GM19351 (cell line): ENCODE measurements at regions not wholly inside any gene's neighbourhood (a gene's known extent, or its start where the extent isn't known, plus 50 kb on each side); places are given as distances from the start of the nearest gene placed in this dataset.

Experiments used
- ATAC-seq: cut with Tn5 transposase; IDR thresholded peaks from one replicate; pipeline ENCODE4 v1.9.1; 2021; ENCODE audit warnings: mild to moderate bottlenecking, moderate library complexity; ENCODE audit not compliant: unreplicated experiment

DNA sequence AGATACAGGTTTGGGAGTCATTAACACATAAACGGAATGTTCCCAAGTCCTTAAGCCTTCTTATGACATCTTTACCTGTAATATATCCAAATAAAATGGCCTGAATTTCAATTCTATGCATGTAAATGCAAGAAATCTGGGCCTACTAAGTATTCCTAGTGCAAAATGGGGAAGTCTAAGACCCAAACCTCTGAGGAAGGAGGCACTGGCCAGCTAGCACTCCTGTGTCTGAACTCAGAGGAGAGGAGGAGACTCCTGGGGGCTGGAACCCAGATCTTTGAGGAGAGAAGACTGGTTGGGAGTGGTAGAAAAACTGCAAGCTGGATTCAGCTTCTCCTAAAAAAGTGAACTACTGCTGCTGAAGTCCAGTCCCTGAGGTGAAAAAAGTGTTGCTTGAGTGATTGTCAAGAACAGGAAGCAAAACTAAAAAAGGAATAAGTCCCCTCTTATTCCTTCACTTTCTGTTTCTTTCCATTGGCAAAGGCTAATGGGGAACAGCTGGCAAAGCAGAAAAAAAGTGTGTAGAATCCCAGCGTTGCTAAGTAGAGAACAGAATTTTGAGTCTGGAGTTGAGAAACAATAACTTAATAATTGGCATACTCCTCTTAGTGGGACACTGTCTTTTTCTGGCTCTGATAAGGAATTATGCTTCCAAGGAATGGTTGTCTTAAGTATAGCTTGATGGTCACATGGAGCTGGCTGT lies 54.8 kb upstream of the ATP2C1 start:
- ATAC-seq = no peak

DNA sequence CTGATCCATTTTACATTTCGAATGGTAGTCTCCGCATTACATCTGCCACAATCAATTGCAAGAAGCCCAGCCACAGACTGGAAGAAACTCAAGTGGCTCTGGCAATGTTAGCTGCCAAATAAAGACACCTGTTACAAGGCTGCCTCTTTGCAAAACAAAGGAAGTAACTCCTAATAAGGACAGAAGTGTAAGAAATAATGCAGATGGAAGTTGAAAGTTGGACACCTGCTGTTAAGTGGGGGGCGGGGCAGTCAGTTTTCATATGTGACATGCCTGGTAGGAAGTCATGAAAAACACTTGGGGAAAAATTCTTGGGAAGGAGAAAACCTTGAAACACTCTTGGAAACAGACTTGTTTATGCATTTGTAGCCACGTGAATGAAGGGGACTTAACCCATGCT lies 54.1 kb upstream of the ATP2C1 start:
- peak; percentile 67 for ATAC-seq

DNA sequence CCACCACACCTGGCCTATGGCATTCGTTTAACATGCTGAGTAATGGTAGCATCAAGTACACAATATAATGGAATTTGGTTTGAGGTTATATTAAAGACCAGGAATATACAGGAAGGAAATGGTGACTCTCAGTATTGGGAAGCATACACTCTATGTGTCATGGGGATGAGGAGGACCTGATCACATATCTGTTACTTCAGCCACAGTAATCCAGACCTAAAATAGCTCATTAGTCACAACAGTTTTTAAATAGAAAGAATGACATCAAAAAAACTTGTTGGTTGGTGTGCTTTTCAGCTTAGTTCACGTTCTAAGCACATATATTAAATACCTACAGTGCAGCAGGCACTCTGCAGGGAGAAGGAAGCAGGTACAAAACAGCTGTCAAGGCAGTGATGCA lies 52.5 kb upstream of the ATP2C1 start:
- no peak for ATAC-seq

DNA sequence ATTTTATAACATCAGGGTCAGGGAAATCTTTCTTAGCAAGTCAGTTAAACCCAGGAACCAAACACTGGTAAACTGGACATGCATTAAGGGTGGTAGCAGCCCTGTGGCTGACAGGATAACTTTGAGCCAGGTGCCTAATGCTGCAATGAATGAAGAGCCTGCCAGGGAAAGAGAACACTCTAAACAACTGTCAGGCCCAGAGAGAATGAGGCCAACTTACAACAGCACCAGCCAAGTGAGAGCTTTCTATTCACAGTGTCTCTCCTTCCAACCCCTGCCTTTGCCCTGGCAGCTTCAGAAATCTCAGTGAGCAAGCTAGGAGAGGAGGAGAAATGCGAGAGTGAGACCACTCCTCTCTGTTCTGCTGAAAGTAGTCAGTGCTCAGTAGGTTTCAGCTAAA lies 50.4 kb upstream of the ATP2C1 start:
- no peak for ATAC-seq
